Gastrocnemius medialis (tissue), 4 donors: ENCODE measurements at regions not wholly inside any gene's neighbourhood (a gene's known extent, or its start where the extent isn't known, plus 50 kb on each side); places are given as distances from the start of the nearest gene placed in this dataset.

ENCODE experiments used
- POLR2A ChIP-seq, 2 donors: fragments of 450-650 bp; IDR thresholded peaks; one replicate each; pipeline ENCODE4 v1.6.1; 2017; ENCODE audit warnings: antibody characterized with exemption in 2 of 2, mild to moderate bottlenecking in 2 of 2, moderate library complexity in 2 of 2
- TF ChIP-seq, protein P1 (sequence below), 5 experiments: fragments of 450-650 bp in 3 of 5; fragments of 200-600 bp in 2 of 5; sonication (generic) in 2 of 5; IDR thresholded peaks in 4 of 5; conservative IDR thresholded peaks in 1 of 5; 1 replicate in 4 of 5; 2 replicates in 1 of 5; pipeline ENCODE4 v1.5.1; 2016 to 2019; ENCODE audit warnings: antibody characterized with exemption in 5 of 5, mild to moderate bottlenecking in 3 of 5, moderate library complexity in 3 of 5

- TF ChIP-seq, protein P1, sequence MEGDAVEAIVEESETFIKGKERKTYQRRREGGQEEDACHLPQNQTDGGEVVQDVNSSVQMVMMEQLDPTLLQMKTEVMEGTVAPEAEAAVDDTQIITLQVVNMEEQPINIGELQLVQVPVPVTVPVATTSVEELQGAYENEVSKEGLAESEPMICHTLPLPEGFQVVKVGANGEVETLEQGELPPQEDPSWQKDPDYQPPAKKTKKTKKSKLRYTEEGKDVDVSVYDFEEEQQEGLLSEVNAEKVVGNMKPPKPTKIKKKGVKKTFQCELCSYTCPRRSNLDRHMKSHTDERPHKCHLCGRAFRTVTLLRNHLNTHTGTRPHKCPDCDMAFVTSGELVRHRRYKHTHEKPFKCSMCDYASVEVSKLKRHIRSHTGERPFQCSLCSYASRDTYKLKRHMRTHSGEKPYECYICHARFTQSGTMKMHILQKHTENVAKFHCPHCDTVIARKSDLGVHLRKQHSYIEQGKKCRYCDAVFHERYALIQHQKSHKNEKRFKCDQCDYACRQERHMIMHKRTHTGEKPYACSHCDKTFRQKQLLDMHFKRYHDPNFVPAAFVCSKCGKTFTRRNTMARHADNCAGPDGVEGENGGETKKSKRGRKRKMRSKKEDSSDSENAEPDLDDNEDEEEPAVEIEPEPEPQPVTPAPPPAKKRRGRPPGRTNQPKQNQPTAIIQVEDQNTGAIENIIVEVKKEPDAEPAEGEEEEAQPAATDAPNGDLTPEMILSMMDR (IDR thresholded peaks at IDR 0.05 in 4 of 5, conservative IDR thresholded peaks at IDR 0.05 in 1 of 5) = no peak
- TF ChIP-seq POLR2A (IDR thresholded peaks at IDR 0.05) = no peak
These were observed 73.1 kb upstream of the CES5A start for GRCh38 chr16:55948230-55948629.
